Neural progenitor cell (in vitro differentiated cells): ENCODE measurements at regions not wholly inside any gene's neighbourhood (a gene's known extent, or its start where the extent isn't known, plus 50 kb on each side); places are given as distances from the start of the nearest gene placed in this dataset. TPM values are rescaled to one million over a fixed set of nuclear protein-coding genes. Genes with fewer than 3 reads are reported as not detected.

Experiments used
- DNase-seq: peaks from one replicate; pipeline ENCODE4 v3.0.0-alpha.2; 2016; ENCODE audit warnings: low spot score
- H2AFZ ChIP-seq: fragments of 200-600 bp; sonication (generic); replicated peaks from 2 replicates; pipeline ENCODE4 v1.6.1; 2016; ENCODE audit warnings: antibody characterized with exemption
- H3F3A ChIP-seq: fragments of 200-600 bp; sonication (generic); 2 replicates; pipeline ENCODE4 v1.6.1; 2016; ENCODE audit warnings: antibody characterized with exemption, low read depth
- H3K27ac ChIP-seq: fragments of 200-600 bp; sonication (generic); 2 replicates; pipeline ENCODE4 v1.5.1; 2016; ENCODE audit warnings: mild to moderate bottlenecking
- H3K27me3 ChIP-seq: fragments of 200-600 bp; sonication (generic); 2 replicates; pipeline ENCODE4 v1.6.1; 2016; ENCODE audit warnings: mild to moderate bottlenecking, moderate library complexity
- H3K36me3 ChIP-seq: fragments of 200-600 bp; sonication (generic); 2 replicates; pipeline ENCODE4 v1.5.1; 2016
- H3K4me1 ChIP-seq: fragments of 200-600 bp; sonication (generic); 2 replicates; pipeline ENCODE4 v1.6.1; 2016; ENCODE audit warnings: mixed run types
- H3K4me2 ChIP-seq: fragments of 200-600 bp; sonication (generic); 2 replicates; pipeline ENCODE4 v1.6.1; 2016
- H3K4me3 ChIP-seq: fragments of 200-600 bp; sonication (generic); 2 replicates; pipeline ENCODE4 v1.5.1; 2016
- H3K79me2 ChIP-seq: fragments of 200-600 bp; sonication (generic); 2 replicates; pipeline ENCODE4 v1.6.1; 2016; ENCODE audit warnings: low read depth
- H3K9ac ChIP-seq: fragments of 200-600 bp; sonication (generic); 2 replicates; pipeline ENCODE4 v1.6.1; 2016
- H3K9me3 ChIP-seq: fragments of 200-600 bp; sonication (generic); 2 replicates; pipeline ENCODE4 v1.5.1; 2016; ENCODE audit warnings: low read depth
- H4K20me1 ChIP-seq: fragments of 200-600 bp; sonication (generic); 2 replicates; pipeline ENCODE4 v1.6.1; 2016; ENCODE audit warnings: low read depth
- H3K27ac Mint-ChIP-seq: 3 replicates; pipeline ENCODE4 v1.8.0; 2021; ENCODE audit warnings: mixed read lengths
- H3K27me3 Mint-ChIP-seq: 2 replicates; pipeline ENCODE4 v1.8.0; 2022; ENCODE audit warnings: low read depth, mild to moderate bottlenecking, inconsistent platforms, moderate library complexity, mixed read lengths; ENCODE audit not compliant: insufficient read depth
- H3K36me3 Mint-ChIP-seq: 3 replicates; pipeline ENCODE4 v1.8.0; 2021; ENCODE audit warnings: mixed read lengths
- H3K4me1 Mint-ChIP-seq: 3 replicates; pipeline ENCODE4 v1.8.0; 2021; ENCODE audit warnings: mixed read lengths
- H3K4me3 Mint-ChIP-seq: 3 replicates; pipeline ENCODE4 v1.8.0; 2021; ENCODE audit warnings: mild to moderate bottlenecking, moderate library complexity, mixed read lengths
- H3K9me3 Mint-ChIP-seq: 3 replicates; pipeline ENCODE4 v1.8.0; 2020; ENCODE audit warnings: mixed read lengths
- EZH2 ChIP-seq: fragments of 200-600 bp; sonication (generic); IDR thresholded peaks from 2 replicates; pipeline ENCODE4 v1.6.1; 2017; ENCODE audit warnings: antibody characterized with exemption, mild to moderate bottlenecking, moderate library complexity
- EZH2phosphoT487 ChIP-seq: fragments of 200-600 bp; sonication (generic); IDR thresholded peaks from 2 replicates; pipeline ENCODE4 v1.6.1; 2017; ENCODE audit warnings: antibody characterized with exemption
- small RNA-seq: library from RNA; depleted of rRNA; stranded (forward); fragments of <200 nt; gene quantifications from one replicate; pipeline ENCODE3, GENCODE V24; 2015
- TF ChIP-seq, protein P1 (sequence below): fragments of 200-600 bp; sonication (generic); IDR thresholded peaks from 2 replicates; pipeline ENCODE4 v1.5.1; 2017; ENCODE audit warnings: antibody characterized with exemption, mild to moderate bottlenecking

DNA sequence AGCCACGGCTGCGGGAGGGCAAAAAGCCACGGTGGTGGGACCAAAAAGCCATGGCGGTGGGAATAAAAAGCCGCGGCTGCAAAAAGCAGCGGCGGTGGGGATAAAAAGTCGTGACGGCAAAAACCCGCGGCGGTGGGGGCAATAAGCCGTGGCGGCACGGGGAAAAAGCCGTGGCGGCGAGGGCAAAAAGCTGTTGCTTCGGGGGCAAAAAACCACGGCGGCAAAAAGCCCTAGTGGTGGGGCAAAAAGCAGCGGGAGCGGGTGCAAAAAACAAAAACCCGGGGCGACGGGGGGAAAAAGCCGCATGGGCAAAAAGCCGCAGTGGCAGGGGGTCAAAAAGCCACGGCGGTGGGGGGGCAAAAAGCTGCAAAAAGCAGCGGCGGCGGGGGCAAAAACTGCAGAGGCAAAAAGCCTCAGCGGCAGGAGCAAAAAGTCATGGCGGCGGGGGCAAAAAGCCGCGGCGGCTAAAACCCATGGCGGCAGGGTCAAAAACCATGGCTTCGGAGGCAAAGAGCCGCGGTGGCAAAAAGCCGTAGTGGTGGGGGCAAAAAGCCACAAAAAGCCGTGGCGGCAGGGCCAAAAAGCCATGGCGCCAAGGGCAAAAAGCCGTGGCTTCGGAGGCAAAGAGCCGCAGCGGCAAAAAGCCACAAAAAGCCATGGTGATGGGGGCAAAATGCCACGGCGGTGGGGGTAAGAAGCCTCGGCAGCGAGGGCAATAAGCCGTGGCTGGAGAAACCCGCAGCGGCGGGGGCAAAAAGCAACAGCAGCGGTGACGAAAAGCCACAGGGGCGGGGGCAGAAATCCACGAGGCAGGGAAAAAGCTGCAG lies 525.8 kb downstream of the ZNF33B start:
- peaks cover 38% of the 10 kb centered on the region for H3K9me3 Mint-ChIP-seq
- Histone ChIP-seq H2AFZ (no peak overlapping the region), H3F3A (no peaks in the 10 kb centered on the region), H3K9me3 (peaks cover 13% of the 10 kb centered on the region), H3K4me2 (no peak overlapping the region), H3K9ac (no peak overlapping the region), H3K79me2 (no peaks in the 10 kb centered on the region), H3K4me3 (no peak overlapping the region), H4K20me1 (no peaks in the 10 kb centered on the region), H3K4me1 (no peaks in the 10 kb centered on the region), H3K36me3 (no peaks in the 10 kb centered on the region), H3K27ac (no peak overlapping the region), H3K27me3 (no peaks in the 10 kb centered on the region)
- TF ChIP-seq, protein P1, sequence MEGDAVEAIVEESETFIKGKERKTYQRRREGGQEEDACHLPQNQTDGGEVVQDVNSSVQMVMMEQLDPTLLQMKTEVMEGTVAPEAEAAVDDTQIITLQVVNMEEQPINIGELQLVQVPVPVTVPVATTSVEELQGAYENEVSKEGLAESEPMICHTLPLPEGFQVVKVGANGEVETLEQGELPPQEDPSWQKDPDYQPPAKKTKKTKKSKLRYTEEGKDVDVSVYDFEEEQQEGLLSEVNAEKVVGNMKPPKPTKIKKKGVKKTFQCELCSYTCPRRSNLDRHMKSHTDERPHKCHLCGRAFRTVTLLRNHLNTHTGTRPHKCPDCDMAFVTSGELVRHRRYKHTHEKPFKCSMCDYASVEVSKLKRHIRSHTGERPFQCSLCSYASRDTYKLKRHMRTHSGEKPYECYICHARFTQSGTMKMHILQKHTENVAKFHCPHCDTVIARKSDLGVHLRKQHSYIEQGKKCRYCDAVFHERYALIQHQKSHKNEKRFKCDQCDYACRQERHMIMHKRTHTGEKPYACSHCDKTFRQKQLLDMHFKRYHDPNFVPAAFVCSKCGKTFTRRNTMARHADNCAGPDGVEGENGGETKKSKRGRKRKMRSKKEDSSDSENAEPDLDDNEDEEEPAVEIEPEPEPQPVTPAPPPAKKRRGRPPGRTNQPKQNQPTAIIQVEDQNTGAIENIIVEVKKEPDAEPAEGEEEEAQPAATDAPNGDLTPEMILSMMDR = no peak
- TF ChIP-seq EZH2 (no peak), EZH2phosphoT487 (no peak)
- H3K4me3 Mint-ChIP-seq = no peak overlapping the region
- H3K27ac Mint-ChIP-seq = no peak overlapping the region
- H3K36me3 Mint-ChIP-seq = no peaks in the 10 kb centered on the region
- no peaks in the 10 kb centered on the region for H3K27me3 Mint-ChIP-seq
- no peaks in the 10 kb centered on the region for H3K4me1 Mint-ChIP-seq
- no peak for DNase-seq

DNA sequence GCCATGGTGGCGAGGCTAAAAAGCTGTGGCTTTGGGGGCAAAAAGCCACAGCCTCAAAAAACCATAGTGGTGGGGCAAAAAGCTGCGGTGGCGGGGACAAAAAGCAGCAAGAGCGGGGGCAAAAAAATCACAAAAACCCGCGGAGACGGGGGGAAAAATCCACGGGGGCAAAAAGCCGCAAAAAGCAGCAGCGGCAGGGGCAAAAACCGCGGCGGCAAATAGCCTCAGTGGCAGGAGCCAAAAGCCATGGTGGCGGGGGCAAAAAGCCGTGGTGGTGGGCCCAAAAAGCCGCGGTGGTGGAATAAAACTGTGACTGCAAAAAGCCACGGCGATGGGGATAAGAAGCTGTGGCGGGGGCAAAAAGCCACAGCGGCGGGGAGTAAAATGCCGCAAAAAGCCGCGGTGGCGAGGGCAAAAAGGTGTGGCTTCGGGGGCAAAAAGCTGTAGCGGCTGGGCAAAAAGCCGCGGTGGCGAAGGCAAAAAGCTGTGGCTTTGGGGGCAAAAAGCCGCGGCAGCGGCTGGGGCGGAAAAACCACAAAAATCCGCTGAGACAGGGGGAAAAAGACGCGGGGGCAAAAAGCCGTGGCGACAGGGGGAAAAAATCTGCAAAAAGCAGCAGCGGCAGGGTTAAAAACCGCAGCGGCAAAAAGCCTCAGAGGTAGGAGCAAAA lies 526.6 kb downstream of the ZNF33B start:
- Histone ChIP-seq H3K4me1 (no peaks in the 10 kb centered on the region), H4K20me1 (no peaks in the 10 kb centered on the region), H3K9ac (no peak overlapping the region), H3K79me2 (no peaks in the 10 kb centered on the region), H3K4me3 (no peak overlapping the region), H3K27ac (no peak overlapping the region), H3F3A (no peaks in the 10 kb centered on the region), H3K27me3 (no peaks in the 10 kb centered on the region), H3K4me2 (no peak overlapping the region), H3K36me3 (no peaks in the 10 kb centered on the region), H2AFZ (no peak overlapping the region), H3K9me3 (peaks cover 10% of the 10 kb centered on the region)
- Mint-ChIP-seq H3K27ac (no peak overlapping the region), H3K9me3 (peaks cover 38% of the 10 kb centered on the region), H3K27me3 (no peaks in the 10 kb centered on the region), H3K36me3 (no peaks in the 10 kb centered on the region), H3K4me3 (no peak overlapping the region), H3K4me1 (no peaks in the 10 kb centered on the region)
- DNase-seq = no peak
- TF ChIP-seq EZH2phosphoT487 (no peak), EZH2 (no peak)
- TF ChIP-seq, protein P1 = no peak

DNA sequence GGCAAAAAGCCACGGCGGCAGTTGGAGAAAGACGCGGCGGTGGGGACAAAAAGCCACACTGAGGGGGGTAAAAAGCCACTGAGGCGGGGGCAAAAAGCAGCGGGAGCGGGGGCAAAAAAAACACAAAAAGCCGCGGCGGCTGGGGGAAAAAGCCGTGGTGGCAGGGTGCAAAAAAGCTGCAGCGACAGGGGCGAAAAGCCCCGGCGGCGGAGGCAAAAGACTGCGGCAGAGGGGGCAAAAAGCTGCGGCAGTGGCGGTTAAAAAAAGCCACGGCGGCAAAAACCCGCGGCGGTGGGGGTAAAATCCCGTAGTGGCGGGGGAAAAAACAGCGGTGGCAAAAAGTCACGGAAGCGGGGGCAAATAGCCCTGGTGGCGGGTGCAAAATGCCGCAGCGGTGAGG lies 527.3 kb downstream of the ZNF33B start:
- Histone ChIP-seq H4K20me1 (no peaks in the 10 kb centered on the region), H2AFZ (no peak overlapping the region), H3K9me3 (peaks cover 8% of the 10 kb centered on the region), H3F3A (no peaks in the 10 kb centered on the region), H3K27ac (no peak overlapping the region), H3K79me2 (no peaks in the 10 kb centered on the region), H3K9ac (no peak overlapping the region), H3K4me2 (no peak overlapping the region), H3K27me3 (no peaks in the 10 kb centered on the region), H3K4me3 (no peak overlapping the region), H3K4me1 (no peaks in the 10 kb centered on the region), H3K36me3 (no peaks in the 10 kb centered on the region)
- no peak for DNase-seq
- H3K9me3 Mint-ChIP-seq = peaks cover 39% of the 10 kb centered on the region
- H3K4me3 Mint-ChIP-seq = no peak overlapping the region
- no peak overlapping the region for H3K27ac Mint-ChIP-seq
- H3K4me1 Mint-ChIP-seq = no peaks in the 10 kb centered on the region
- H3K36me3 Mint-ChIP-seq = no peaks in the 10 kb centered on the region
- H3K27me3 Mint-ChIP-seq = no peaks in the 10 kb centered on the region
- TF ChIP-seq, protein P1 = no peak
- no peak for TF ChIP-seq EZH2
- no peak for TF ChIP-seq EZH2phosphoT487

Small RNA genes in the stretch of these regions (small RNA-seq; reads per million reads assigned to genes)
- gene KSR1P1 = not detected
